BLaER1 treated with 17β-estradiol and CSF1 and Interleukin-3, amounts not matched to agents 10 nM and 100 nM (cell line): ENCODE measurements at regions not wholly inside any gene's neighbourhood (a gene's known extent, or its start where the extent isn't known, plus 50 kb on each side); places are given as distances from the start of the nearest gene placed in this dataset.
A peak's percentile ranks its signal among the peaks of the same experiment; 100 is the strongest.

ENCODE experiments used
- H3K27ac ChIP-seq, 11 experiments: shearing (Covaris generic); formaldehyde crosslinking; 2 replicates each; pipeline ENCODE4 v1.8.1; 2022
- H3K27me3 ChIP-seq, 11 experiments: shearing (Covaris generic); formaldehyde crosslinking; 2 replicates each; pipeline ENCODE4 v1.8.1; 2022
- H3K36me3 ChIP-seq, 11 experiments: shearing (Covaris generic); formaldehyde crosslinking; 2 replicates each; pipeline ENCODE4 v1.8.1; 2022
- H3K4me1 ChIP-seq, 10 experiments: shearing (Covaris generic); formaldehyde crosslinking; 2 replicates each; pipeline ENCODE4 v1.8.1; 2022
- H3K4me2 ChIP-seq, 11 experiments: shearing (Covaris generic); formaldehyde crosslinking; 2 replicates each; pipeline ENCODE4 v1.8.1; 2022
- H3K4me3 ChIP-seq, 10 experiments: shearing (Covaris generic); formaldehyde crosslinking; 2 replicates each; pipeline ENCODE4 v1.8.1; 2022
- H3K9ac ChIP-seq, 11 experiments: shearing (Covaris generic); formaldehyde crosslinking; 2 replicates each; pipeline ENCODE4 v1.8.1; 2022
- H3K9me3 ChIP-seq, 11 experiments: shearing (Covaris generic); formaldehyde crosslinking; replicated peaks in 1 of 11; 2 replicates each; pipeline ENCODE4 v1.8.1; 2022
- H4K20me1 ChIP-seq, 11 experiments: shearing (Covaris generic); formaldehyde crosslinking; 2 replicates each; pipeline ENCODE4 v1.8.1; 2022
- Cebpa-rat ChIP-seq, 11 experiments: shearing (Covaris generic); IDR thresholded peaks; 2 replicates each; pipeline ENCODE4 v1.8.1; 2022

- no peak overlapping the region for H3K4me2 ChIP-seq
- H3K4me3 ChIP-seq, result no peak overlapping the region
These were observed 133.0 kb downstream of the ZDHHC21 start for GRCh38 chr9:14560194-14560593.

DNA sequence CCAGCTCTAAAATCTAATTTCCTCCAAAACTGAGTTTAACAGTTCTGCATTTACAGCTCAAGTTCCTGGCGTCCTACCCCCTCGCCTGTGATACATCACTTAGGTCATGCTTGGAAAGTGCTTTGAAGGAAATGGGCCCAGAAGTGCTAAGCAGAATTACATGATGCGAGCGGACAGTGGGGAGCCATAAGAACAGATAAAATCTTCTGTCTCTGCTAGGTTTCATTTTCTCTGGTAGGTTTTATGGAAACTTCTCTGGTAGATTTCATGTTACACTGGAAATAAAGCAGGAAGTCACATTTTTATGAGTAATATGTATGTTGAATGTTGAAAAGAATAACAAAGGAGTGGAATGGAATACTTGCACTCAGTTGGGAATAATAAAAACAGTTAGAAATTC is 138.3 kb downstream of the ZDHHC21 start:
- no peaks in the 10 kb centered on the region for H4K20me1 ChIP-seq
- no peak overlapping the region for H3K4me2 ChIP-seq
- H3K27me3 ChIP-seq, result no peaks in the 10 kb centered on the region
- H3K9ac ChIP-seq, result no peak overlapping the region
- H3K27ac ChIP-seq, result no peak overlapping the region
- no peak overlapping the region for H3K4me3 ChIP-seq
- peaks cover 0 to 11% (median 0%) of the 10 kb centered on the region in 11 experiments; a peak in 4 of 22 replicates for H3K9me3 ChIP-seq
- no peak for TF ChIP-seq Cebpa-rat (IDR thresholded peaks at IDR 0.05)
- no peaks in the 10 kb centered on the region for H3K4me1 ChIP-seq
- H3K36me3 ChIP-seq, result no peaks in the 10 kb centered on the region

More at GRCh38 chr9:14560194-14560593, 133.0 kb downstream of the ZDHHC21 start:
- Histone ChIP-seq H3K4me1 (no peaks in the 10 kb centered on the region), H3K36me3 (no peaks in the 10 kb centered on the region), H3K9ac (no peak overlapping the region), H4K20me1 (no peaks in the 10 kb centered on the region), H3K27me3 (no peaks in the 10 kb centered on the region), H3K27ac (no peak overlapping the region), H3K9me3 (peaks cover 0 to 11% (median 0%) of the 10 kb centered on the region in 11 experiments; a peak in 4 of 22 replicates)
- TF ChIP-seq Cebpa-rat (IDR thresholded peaks at IDR 0.05), result no peak

GRCh38 chr9:14547245-14548060 is 145.8 kb downstream of the ZDHHC21 start:
- no peaks in the 10 kb centered on the region for H3K4me1 ChIP-seq
- TF ChIP-seq Cebpa-rat (IDR thresholded peaks at IDR 0.05), result no peak
- no peak overlapping the region for H3K4me3 ChIP-seq
- no peaks in the 10 kb centered on the region for H3K9me3 ChIP-seq
- no peak overlapping the region for H3K9ac ChIP-seq
- H3K27ac ChIP-seq, result no peak overlapping the region
- no peak overlapping the region for H3K4me2 ChIP-seq
- H4K20me1 ChIP-seq, result no peaks in the 10 kb centered on the region
- no peaks in the 10 kb centered on the region for H3K27me3 ChIP-seq
- no peaks in the 10 kb centered on the region for H3K36me3 ChIP-seq

GRCh38 chr9:14546693-14547092 is 146.5 kb downstream of the ZDHHC21 start:
- no peak overlapping the region for H3K4me2 ChIP-seq
- H3K36me3 ChIP-seq, result no peaks in the 10 kb centered on the region
- H3K9ac ChIP-seq, result no peak overlapping the region
- TF ChIP-seq Cebpa-rat (IDR thresholded peaks at IDR 0.05), result no peak
- H4K20me1 ChIP-seq, result no peaks in the 10 kb centered on the region
- no peak overlapping the region for H3K4me3 ChIP-seq
- H3K4me1 ChIP-seq, result no peaks in the 10 kb centered on the region
- H3K27me3 ChIP-seq, result no peaks in the 10 kb centered on the region
- H3K27ac ChIP-seq, result no peak overlapping the region
- H3K9me3 ChIP-seq, result no peaks in the 10 kb centered on the region

GRCh38 chr9:14542071-14542470 is 151.2 kb downstream of the ZDHHC21 start:
- Histone ChIP-seq H3K4me2 (no peak overlapping the region), H3K27me3 (no peaks in the 10 kb centered on the region), H3K9ac (no peak overlapping the region), H4K20me1 (no peaks in the 10 kb centered on the region), H3K9me3 (no peaks in the 10 kb centered on the region), H3K4me3 (no peak overlapping the region), H3K27ac (no peak overlapping the region), H3K36me3 (no peaks in the 10 kb centered on the region), H3K4me1 (peaks cover 0 to 6% (median 5%) of the 10 kb centered on the region in 10 experiments; a peak in 8 of 20 replicates)
- no peak for TF ChIP-seq Cebpa-rat (IDR thresholded peaks at IDR 0.05)

GRCh38 chr9:14538526-14538925 is 154.7 kb downstream of the ZDHHC21 start:
- Histone ChIP-seq H3K9me3 (no peaks in the 10 kb centered on the region), H3K27me3 (no peaks in the 10 kb centered on the region), H3K4me2 (no peak overlapping the region), H3K27ac (no peak overlapping the region), H3K9ac (no peak overlapping the region), H3K4me3 (no peak overlapping the region), H4K20me1 (no peaks in the 10 kb centered on the region), H3K4me1 (peaks cover 0 to 12% (median 6%) of the 10 kb centered on the region in 10 experiments; a peak in 10 of 20 replicates), H3K36me3 (no peaks in the 10 kb centered on the region)
- no peak for TF ChIP-seq Cebpa-rat (IDR thresholded peaks at IDR 0.05)

DNA sequence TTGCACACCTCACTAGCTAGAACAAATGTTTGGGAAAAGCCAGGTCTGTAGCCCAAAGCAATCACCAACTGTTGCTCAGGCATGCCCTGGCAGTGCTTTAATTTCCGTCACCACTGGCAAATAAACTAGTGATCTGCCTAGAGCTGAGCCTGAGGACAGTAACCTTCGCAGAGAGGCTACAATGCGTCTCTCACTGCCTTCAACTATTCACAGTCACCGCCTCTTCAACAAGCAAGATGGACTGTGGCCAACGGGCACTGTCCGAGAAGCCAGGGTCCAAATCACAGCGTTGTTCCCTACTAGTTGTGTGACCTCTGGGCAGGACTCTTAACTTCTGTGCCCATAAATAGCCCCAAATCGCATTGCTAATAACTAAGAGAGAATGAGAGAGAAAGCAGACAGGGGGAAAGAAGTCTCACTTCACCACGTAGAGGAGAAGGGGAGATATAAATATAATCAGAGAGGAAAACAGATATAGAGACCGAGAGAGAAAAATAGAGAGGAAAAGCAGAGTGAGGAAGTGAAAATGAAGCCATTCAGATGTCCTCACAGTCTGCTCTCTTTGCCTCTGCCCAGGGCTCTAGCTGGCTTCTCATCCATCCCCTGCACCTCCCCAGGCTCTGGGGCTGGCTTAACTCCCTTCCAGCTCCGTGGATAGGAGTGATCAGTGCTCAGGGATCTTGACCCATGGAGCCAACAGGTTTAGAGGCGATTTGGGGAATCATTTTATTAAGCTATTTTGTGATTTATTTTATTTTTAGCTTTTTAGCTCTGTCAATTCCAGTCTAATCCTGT is 157.9 kb downstream of the ZDHHC21 start:
- Histone ChIP-seq H4K20me1 (no peaks in the 10 kb centered on the region), H3K4me2 (peak overlapping the region in 4 of 11 experiments; percentile 1 to 27 (median 12); a peak in 1 of 22 replicates), H3K27ac (no peak overlapping the region), H3K9ac (no peak overlapping the region), H3K4me3 (no peak overlapping the region), H3K9me3 (no peaks in the 10 kb centered on the region), H3K36me3 (no peaks in the 10 kb centered on the region), H3K27me3 (no peaks in the 10 kb centered on the region), H3K4me1 (peaks cover 0 to 12% (median 6%) of the 10 kb centered on the region in 10 experiments; a peak in 10 of 20 replicates)
- no peak for TF ChIP-seq Cebpa-rat (IDR thresholded peaks at IDR 0.05)

- Histone ChIP-seq H3K27me3 (no peaks in the 10 kb centered on the region), H3K27ac (no peak overlapping the region), H4K20me1 (no peaks in the 10 kb centered on the region), H3K4me3 (no peak overlapping the region), H3K9ac (no peak overlapping the region), H3K9me3 (no peaks in the 10 kb centered on the region), H3K36me3 (no peaks in the 10 kb centered on the region), H3K4me2 (no peak overlapping the region), H3K4me1 (peaks cover 0 to 12% (median 6%) of the 10 kb centered on the region in 10 experiments; a peak in 10 of 20 replicates)
- TF ChIP-seq Cebpa-rat (IDR thresholded peaks at IDR 0.05), result no peak
These were observed 159.2 kb downstream of the ZDHHC21 start for GRCh38 chr9:14533867-14534640.
